Dermis blood vessel endothelial cell (primary cell): ENCODE measurements at regions not wholly inside any gene's neighbourhood (a gene's known extent, or its start where the extent isn't known, plus 50 kb on each side); places are given as distances from the start of the nearest gene placed in this dataset.
A peak's percentile ranks its signal among the peaks of the same experiment; 100 is the strongest.

Experiments used
- DNase-seq: peaks from one replicate; pipeline ENCODE4 v3.0.0; 2010

GRCh38 chr4:180789929-180790328 lies 1453.3 kb upstream of the TENM3 start:
- no peak for DNase-seq

- no peak for DNase-seq
Observed at GRCh38 chr4:180790471-180790870, 1452.7 kb upstream of the TENM3 start.

DNA sequence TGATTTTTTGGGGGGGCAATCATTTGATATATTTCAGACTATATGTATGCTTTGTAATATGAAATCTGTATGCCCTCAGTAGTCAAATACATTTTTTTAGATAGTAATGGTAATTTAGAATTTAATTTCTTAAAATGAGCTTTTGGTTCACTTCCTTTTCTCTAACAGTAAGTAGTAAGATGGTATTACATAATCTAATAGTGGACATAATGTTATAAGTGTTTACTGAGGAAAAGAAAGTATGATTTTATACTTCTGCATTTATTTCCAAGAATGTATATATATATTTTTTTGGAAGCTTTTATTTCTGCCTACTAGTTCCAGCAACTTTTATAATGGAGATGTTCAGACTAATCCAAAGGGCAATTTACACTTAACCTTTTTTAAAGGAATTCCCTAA lies 1450.7 kb upstream of the TENM3 start:
- DNase-seq, result no peak

DNA sequence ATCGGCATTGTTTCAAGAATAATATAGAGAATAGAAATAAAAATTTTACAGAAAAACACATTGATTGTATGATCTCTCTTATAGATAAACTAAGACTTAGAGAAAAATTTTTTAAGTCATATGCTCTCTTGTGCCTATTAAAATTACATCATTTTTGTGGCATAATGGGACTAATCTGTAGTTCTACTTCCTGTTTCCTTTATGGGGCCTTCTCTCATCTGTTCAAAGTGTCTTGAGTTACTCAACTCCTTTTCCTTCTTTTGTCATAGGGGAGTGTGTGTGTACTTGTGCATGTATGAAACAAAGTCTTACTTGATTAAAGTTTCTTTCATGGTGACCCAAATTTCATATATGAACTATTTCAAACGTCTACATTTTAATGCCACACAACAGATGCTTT lies 1448.9 kb upstream of the TENM3 start:
- DNase-seq, result no peak

GRCh38 chr4:180798036-180798577 lies 1445.1 kb upstream of the TENM3 start:
- DNase-seq, result no peak

GRCh38 chr4:180799798-180800197 lies 1443.4 kb upstream of the TENM3 start:
- no peak for DNase-seq

GRCh38 chr4:180805101-180805500 lies 1438.1 kb upstream of the TENM3 start:
- DNase-seq, result no peak

DNA sequence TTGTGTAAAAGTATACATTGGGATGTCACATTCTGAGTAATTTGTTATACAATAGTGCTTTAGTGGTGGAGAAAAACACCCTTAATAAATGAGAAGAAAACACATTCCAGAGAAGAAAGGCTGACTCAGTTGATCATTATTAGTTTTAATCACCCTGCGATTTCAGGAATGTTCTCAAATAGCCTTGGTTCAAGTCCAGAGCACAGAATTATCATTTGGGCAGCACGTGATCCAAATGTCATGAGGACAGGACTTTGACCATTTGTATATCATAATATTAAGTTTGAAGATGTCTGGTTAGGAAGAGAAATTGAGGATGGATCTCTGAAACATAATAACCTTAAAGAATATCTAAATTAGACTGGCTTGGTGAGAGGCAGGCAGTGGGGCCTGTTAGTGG lies 1434.3 kb upstream of the TENM3 start:
- no peak for DNase-seq

DNA sequence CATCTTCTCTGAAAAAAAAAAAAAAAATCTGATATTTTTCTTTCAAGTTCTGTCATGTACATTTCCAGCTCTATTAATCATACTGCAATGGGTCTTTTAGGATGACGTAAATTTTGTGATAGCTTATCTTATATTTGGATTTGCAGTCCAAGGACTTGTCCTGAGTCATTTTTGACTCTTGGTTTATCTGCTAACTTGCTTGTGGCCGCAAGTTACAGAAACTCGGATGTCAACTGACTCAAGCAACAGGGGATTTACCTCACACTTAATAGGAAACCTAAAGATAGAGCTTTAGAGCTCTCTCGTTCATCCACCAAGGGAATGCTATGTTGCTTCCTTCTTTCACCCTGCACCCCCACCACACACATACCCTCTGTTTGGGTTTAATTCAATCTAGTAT lies 1433.8 kb upstream of the TENM3 start:
- no peak for DNase-seq

- no peak for DNase-seq
Observed at GRCh38 chr4:180810581-180810980, 1432.6 kb upstream of the TENM3 start.

GRCh38 chr4:180811556-180811955 lies 1431.6 kb upstream of the TENM3 start:
- no peak for DNase-seq

DNA sequence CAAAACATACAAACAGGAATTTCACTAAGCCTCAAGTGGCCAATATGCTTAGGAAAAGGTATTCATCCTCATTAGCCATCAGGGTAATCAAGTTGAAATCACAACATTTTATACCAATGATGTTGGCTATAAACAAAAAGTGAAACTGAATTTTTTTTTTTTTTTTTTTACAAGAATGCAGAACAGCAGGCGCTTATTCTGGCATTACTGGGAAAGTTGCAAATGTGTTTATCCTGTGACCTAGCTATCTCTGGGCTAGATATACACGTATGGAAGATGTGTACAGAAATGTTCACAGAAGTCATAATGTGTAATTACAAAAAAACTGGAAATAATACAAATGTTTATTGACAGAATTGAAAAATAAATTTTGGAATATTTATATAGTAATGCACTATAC lies 1430.4 kb upstream of the TENM3 start:
- no peak for DNase-seq

DNA sequence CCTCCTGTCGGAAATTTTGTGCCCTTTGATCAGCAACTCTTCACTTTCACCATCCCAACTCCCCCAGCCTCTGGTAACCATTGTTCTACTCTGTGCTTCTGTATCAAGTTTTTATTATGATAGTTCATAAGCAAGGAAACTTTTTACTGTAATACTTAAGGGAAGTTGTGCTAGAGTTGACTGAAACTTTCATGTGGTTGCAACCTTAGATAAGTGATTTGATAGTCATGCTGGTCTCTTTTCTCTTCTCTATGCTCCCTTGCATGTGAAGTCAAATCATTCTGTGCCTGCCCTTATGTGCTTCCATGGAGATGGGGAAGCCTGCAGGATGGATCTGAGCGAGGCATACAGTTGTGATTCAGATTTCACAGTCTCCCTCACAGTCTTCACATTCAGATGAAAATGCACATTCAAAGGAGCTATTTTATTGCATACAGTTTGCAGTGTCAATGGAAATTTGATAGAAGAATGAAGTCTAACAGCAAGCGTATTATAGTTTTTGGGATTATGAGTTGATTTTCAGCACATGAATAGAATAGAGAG lies 1428.3 kb upstream of the TENM3 start:
- DNase-seq, result no peak

- no peak for DNase-seq
Observed at GRCh38 chr4:180817529-180817928, 1425.7 kb upstream of the TENM3 start.

DNA sequence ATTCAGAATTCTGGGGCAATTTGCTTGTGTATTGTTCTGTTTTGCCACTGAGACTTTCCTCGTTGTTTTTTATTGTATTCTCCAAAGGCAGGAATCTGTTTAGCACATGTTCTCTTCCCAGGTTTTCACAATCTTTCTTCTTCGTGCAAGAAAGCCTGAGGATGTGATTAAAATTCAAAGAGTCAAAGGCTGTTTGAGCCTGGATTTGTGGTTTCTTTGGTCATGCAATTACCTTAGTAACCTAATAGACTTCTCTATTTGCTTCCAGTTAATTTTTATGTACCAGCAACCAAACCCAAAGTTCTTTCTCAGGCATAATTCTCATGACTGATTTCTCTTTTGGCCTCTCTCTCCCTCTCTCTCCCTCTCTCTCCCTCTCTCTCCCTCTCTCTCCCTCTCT lies 1420.1 kb upstream of the TENM3 start:
- DNase-seq, result no peak

DNA sequence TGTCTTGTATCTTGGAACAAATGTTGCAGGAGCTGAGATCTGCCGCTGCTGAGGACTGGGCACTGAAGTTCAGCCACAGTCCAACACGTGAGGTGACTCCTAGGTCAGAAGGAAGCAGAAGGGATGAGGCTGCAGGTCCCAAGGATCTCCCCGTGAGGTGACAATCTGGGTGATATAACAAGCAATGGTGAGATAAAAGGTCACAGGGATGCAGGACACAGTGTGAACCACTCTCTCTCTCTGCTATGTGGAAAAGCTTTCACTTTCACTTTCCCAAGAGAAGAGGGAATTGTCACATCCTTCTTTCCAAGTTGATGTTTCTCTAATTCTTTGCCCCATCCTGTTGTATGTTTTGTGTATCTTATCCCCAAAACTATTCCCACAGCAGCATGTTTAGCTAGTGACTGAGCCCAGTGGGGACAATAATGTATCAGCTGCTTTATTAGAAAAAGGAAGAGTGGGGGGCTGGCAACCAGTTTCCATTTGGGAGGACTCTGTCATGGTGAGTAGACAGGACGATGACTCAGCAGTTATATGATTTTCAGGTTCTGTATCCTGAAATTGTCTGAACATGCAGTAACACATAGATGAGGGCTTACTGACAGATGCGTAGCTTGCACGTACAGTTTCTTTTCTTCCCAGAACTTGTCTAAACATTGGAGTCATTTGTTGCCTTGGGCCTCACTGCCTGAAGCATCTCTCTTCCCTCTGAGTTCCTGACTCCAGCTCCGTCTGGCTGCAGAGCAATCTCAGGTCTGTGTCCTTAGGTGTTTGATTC lies 1415.8 kb upstream of the TENM3 start:
- no peak for DNase-seq

DNA sequence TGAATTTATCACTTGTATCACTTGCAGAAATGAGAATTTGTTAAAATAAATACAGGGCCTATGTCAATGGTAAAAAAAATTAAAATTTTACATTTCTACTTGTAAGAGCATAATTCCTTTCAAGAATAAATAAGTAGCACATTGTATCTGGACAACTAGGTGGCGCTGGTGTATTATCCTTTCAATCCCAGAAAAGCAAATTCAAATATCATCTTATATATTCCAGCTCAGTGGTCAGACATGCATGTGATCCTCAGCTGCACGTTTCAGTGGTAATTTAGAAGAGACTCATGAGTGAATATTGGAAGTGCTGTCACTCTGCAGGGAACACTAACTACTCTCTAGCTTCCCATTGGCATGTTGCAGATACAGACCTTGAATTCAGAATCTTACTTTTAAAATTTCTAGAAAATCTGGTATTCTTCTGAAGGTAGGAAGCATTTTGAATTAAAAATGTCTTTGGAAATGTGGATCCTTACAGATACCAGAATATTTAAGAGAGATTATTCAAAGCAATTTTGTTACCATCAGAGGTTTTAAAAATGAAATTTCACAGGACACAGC lies 1414.7 kb upstream of the TENM3 start:
- peak; percentile 21 for DNase-seq

GRCh38 chr4:180832073-180832472 lies 1411.1 kb upstream of the TENM3 start:
- no peak for DNase-seq

- DNase-seq, result no peak
Observed at GRCh38 chr4:180840142-180840541, 1403.1 kb upstream of the TENM3 start.

DNA sequence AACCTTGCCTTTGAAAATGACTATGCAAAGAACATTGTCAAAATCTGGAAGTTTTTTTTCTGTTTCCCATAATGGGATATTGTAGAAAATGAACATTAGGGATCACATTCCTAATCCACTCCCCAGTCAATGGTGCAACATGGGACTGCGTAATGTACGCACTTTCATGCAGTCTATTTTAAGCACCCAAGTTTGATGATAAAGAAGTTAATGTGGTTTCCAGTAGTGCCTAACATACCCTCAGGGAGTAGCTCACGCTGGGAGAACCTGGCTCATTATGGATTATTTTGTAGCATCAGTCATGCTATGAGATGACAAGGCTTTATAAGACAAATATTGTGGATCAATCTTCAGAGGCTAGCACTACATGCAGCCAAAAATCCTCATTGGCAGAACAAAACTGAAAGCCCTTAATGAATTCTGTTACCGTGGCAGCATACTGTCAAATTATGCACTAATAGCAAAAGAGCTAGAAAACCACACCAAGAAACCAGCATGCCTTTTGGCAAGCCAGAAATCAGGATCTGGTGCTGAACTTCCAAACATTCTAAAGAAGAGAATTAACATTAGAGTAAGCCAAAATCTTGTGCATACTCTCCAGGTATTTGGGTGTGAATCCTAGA lies 1392.8 kb upstream of the TENM3 start:
- no peak for DNase-seq

GRCh38 chr4:180852738-180853137 lies 1390.5 kb upstream of the TENM3 start:
- no peak for DNase-seq

- no peak for DNase-seq
Observed at GRCh38 chr4:180855184-180855583, 1388.0 kb upstream of the TENM3 start.

GRCh38 chr4:180860089-180860720 lies 1383.0 kb upstream of the TENM3 start:
- DNase-seq, result no peak
